CD4-positive, CD25-positive, alpha-beta regulatory T cell (primary cell): ENCODE measurements at regions not wholly inside any gene's neighbourhood (a gene's known extent, or its start where the extent isn't known, plus 50 kb on each side); places are given as distances from the start of the nearest gene placed in this dataset.
A peak's percentile ranks its signal among the peaks of the same experiment; 100 is the strongest.

ENCODE experiments used
- ATAC-seq, 2 donors: fragments of 150-1000 bp; cut with Tn5 transposase; one replicate each; pipeline ENCODE4 v1.10.0; 2021; ENCODE audit warnings: low read depth in 2 of 2, moderate number of reproducible peaks in 2 of 2, moderate library complexity in 1 of 2
- DNase-seq, 3 donors: peaks; one replicate each; pipeline versions ENCODE4 v3.0.0 to v3.0.0-alpha.2; 2012 to 2022; ENCODE audit warnings: mixed read lengths in 1 of 3
- H3K27ac ChIP-seq: one replicate; pipeline ENCODE4 v1.7.0; 2013; ENCODE audit warnings: mild to moderate bottlenecking, low read length; ENCODE audit not compliant: insufficient read depth, poor library complexity, severe bottlenecking
- H3K27me3 ChIP-seq: one replicate; pipeline ENCODE4 v1.7.0; 2013; ENCODE audit warnings: low read length; ENCODE audit not compliant: control insufficient read depth, insufficient read depth
- H3K36me3 ChIP-seq: one replicate; pipeline ENCODE4 v1.7.0; 2013; ENCODE audit warnings: mild to moderate bottlenecking, low read length, moderate library complexity; ENCODE audit not compliant: control insufficient read depth, insufficient read depth
- H3K4me1 ChIP-seq: 2 replicates; pipeline ENCODE4 v1.7.0; 2013; ENCODE audit warnings: mild to moderate bottlenecking, low read length; ENCODE audit not compliant: insufficient read depth, control insufficient read depth, poor library complexity, severe bottlenecking
- H3K4me3 ChIP-seq: one replicate; pipeline ENCODE4 v1.7.0; 2013; ENCODE audit warnings: low read depth, mild to moderate bottlenecking, low read length, moderate library complexity
- H3K9me3 ChIP-seq, 2 experiments: 1 replicate in 1 of 2; 2 replicates in 1 of 2; pipeline ENCODE4 v1.7.0; 2013; ENCODE audit warnings: low read length in 2 of 2, mild to moderate bottlenecking in 1 of 2, moderate library complexity in 1 of 2; ENCODE audit not compliant: control insufficient read depth in 2 of 2
- H3K27ac Mint-ChIP-seq, 3 donors: one replicate each; pipeline ENCODE4 v1.8.0; 2020 to 2022; ENCODE audit warnings: mild to moderate bottlenecking in 3 of 3, mixed read lengths in 3 of 3, moderate library complexity in 2 of 3
- H3K27me3 Mint-ChIP-seq: one replicate; pipeline ENCODE4 v1.8.0; 2022; ENCODE audit warnings: mild to moderate bottlenecking, mixed read lengths
- H3K36me3 Mint-ChIP-seq: one replicate; pipeline ENCODE4 v1.8.0; 2020; ENCODE audit warnings: mixed read lengths
- H3K4me1 Mint-ChIP-seq, 4 donors: one replicate each; pipeline ENCODE4 v1.8.0; 2020 to 2022; ENCODE audit warnings: mixed read lengths in 4 of 4, mild to moderate bottlenecking in 1 of 4
- H3K4me3 Mint-ChIP-seq, 4 donors: one replicate each; pipeline ENCODE4 v1.8.0; 2020 to 2022; ENCODE audit warnings: mild to moderate bottlenecking in 4 of 4, mixed read lengths in 4 of 4, moderate library complexity in 3 of 4
- H3K9me3 Mint-ChIP-seq, 7 donors: one replicate each; pipeline ENCODE4 v1.8.0; 2020 to 2022; ENCODE audit warnings: mixed read lengths in 7 of 7, mild to moderate bottlenecking in 3 of 7, moderate library complexity in 2 of 7

- H3K27ac Mint-ChIP-seq, result no peak overlapping the region
- H3K9me3 Mint-ChIP-seq, result peaks cover 0 to 2% (median 0%) of the 10 kb centered on the region in 7 donors
- Histone ChIP-seq H3K36me3 (no peaks in the 10 kb centered on the region), H3K27ac (no peak overlapping the region), H3K9me3 (no peaks in the 10 kb centered on the region), H3K27me3 (no peaks in the 10 kb centered on the region), H3K4me3 (no peak overlapping the region), H3K4me1 (no peaks in the 10 kb centered on the region)
- DNase-seq, result no peak
- ATAC-seq, result no peak
- peaks cover 0 to 4% (median 2%) of the 10 kb centered on the region in 4 donors for H3K4me1 Mint-ChIP-seq
- no peaks in the 10 kb centered on the region for H3K27me3 Mint-ChIP-seq
- H3K36me3 Mint-ChIP-seq, result no peaks in the 10 kb centered on the region
- no peak overlapping the region for H3K4me3 Mint-ChIP-seq
Observed at GRCh38 chr2:151197184-151198108, 64.2 kb downstream of the RBM43 start.

- H3K36me3 ChIP-seq, result no peaks in the 10 kb centered on the region
- Mint-ChIP-seq H3K27ac (no peak overlapping the region), H3K9me3 (peaks cover 0 to 2% (median 0%) of the 10 kb centered on the region in 7 donors), H3K4me1 (peaks cover 0 to 5% (median 2%) of the 10 kb centered on the region in 4 donors), H3K36me3 (no peaks in the 10 kb centered on the region), H3K4me3 (no peak overlapping the region), H3K27me3 (no peaks in the 10 kb centered on the region)
- no peaks in the 10 kb centered on the region for H3K4me1 ChIP-seq
- no peaks in the 10 kb centered on the region for H3K9me3 ChIP-seq
- H3K27ac ChIP-seq, result no peak overlapping the region
- ATAC-seq, result no peak
- no peaks in the 10 kb centered on the region for H3K27me3 ChIP-seq
- no peak overlapping the region for H3K4me3 ChIP-seq
- DNase-seq, result no peak
Observed at GRCh38 chr2:151193576-151193975, 68.1 kb downstream of the RBM43 start.

GRCh38 chr2:151192681-151193080, 69.0 kb downstream of the RBM43 start:
- Histone ChIP-seq H3K36me3 (no peaks in the 10 kb centered on the region), H3K27ac (no peak overlapping the region), H3K4me3 (no peak overlapping the region), H3K9me3 (no peaks in the 10 kb centered on the region), H3K27me3 (no peaks in the 10 kb centered on the region), H3K4me1 (no peaks in the 10 kb centered on the region)
- Mint-ChIP-seq H3K27me3 (no peaks in the 10 kb centered on the region), H3K9me3 (peaks cover 0 to 2% (median 0%) of the 10 kb centered on the region in 7 donors), H3K27ac (no peak overlapping the region), H3K4me3 (no peak overlapping the region), H3K36me3 (no peaks in the 10 kb centered on the region), H3K4me1 (peaks cover 0 to 5% (median 2%) of the 10 kb centered on the region in 4 donors)
- DNase-seq (no peak), ATAC-seq (no peak)

GRCh38 chr2:151191001-151191400, 70.7 kb downstream of the RBM43 start:
- Mint-ChIP-seq H3K4me1 (peaks cover 0 to 5% (median 2%) of the 10 kb centered on the region in 4 donors), H3K27ac (no peak overlapping the region), H3K4me3 (no peak overlapping the region), H3K9me3 (no peaks in the 10 kb centered on the region), H3K27me3 (no peaks in the 10 kb centered on the region), H3K36me3 (no peaks in the 10 kb centered on the region)
- DNase-seq (no peak), ATAC-seq (no peak)
- no peak overlapping the region for H3K4me3 ChIP-seq
- H3K27me3 ChIP-seq, result no peaks in the 10 kb centered on the region
- no peaks in the 10 kb centered on the region for H3K9me3 ChIP-seq
- H3K36me3 ChIP-seq, result no peaks in the 10 kb centered on the region
- H3K4me1 ChIP-seq, result no peaks in the 10 kb centered on the region
- H3K27ac ChIP-seq, result no peak overlapping the region

GRCh38 chr2:151189125-151189524, 72.5 kb downstream of the RBM43 start:
- Mint-ChIP-seq H3K4me1 (peaks cover 0 to 5% (median 2%) of the 10 kb centered on the region in 4 donors), H3K36me3 (no peaks in the 10 kb centered on the region), H3K27ac (no peak overlapping the region), H3K27me3 (no peaks in the 10 kb centered on the region), H3K9me3 (no peaks in the 10 kb centered on the region), H3K4me3 (no peak overlapping the region)
- Histone ChIP-seq H3K9me3 (no peaks in the 10 kb centered on the region), H3K27me3 (no peaks in the 10 kb centered on the region), H3K36me3 (no peaks in the 10 kb centered on the region), H3K27ac (no peak overlapping the region), H3K4me1 (no peaks in the 10 kb centered on the region), H3K4me3 (no peak overlapping the region)
- ATAC-seq (no peak), DNase-seq (peak in 2 of 3 donors; percentile 21 to 47)

- H3K27me3 Mint-ChIP-seq, result no peaks in the 10 kb centered on the region
- no peak for ATAC-seq
- no peaks in the 10 kb centered on the region for H3K36me3 Mint-ChIP-seq
- no peaks in the 10 kb centered on the region for H3K4me1 ChIP-seq
- no peak for DNase-seq
- peaks cover 0 to 5% (median 2%) of the 10 kb centered on the region in 4 donors for H3K4me1 Mint-ChIP-seq
- H3K4me3 Mint-ChIP-seq, result no peak overlapping the region
- H3K9me3 ChIP-seq, result no peaks in the 10 kb centered on the region
- no peaks in the 10 kb centered on the region for H3K36me3 ChIP-seq
- peaks cover 3% of the 10 kb centered on the region for H3K27me3 ChIP-seq
- H3K27ac ChIP-seq, result no peak overlapping the region
- H3K27ac Mint-ChIP-seq, result no peak overlapping the region
- peaks cover 0 to 4% (median 0%) of the 10 kb centered on the region in 7 donors for H3K9me3 Mint-ChIP-seq
- H3K4me3 ChIP-seq, result no peak overlapping the region
Observed at GRCh38 chr2:151186011-151186410, 75.7 kb downstream of the RBM43 start.

GRCh38 chr2:151182899-151183809, 78.5 kb downstream of the RBM43 start:
- H3K4me3 Mint-ChIP-seq, result no peak overlapping the region
- H3K9me3 Mint-ChIP-seq, result peaks cover 0 to 4% (median 0%) of the 10 kb centered on the region in 7 donors
- Histone ChIP-seq H3K9me3 (no peaks in the 10 kb centered on the region), H3K27ac (no peak overlapping the region), H3K27me3 (peaks cover 3% of the 10 kb centered on the region), H3K4me3 (no peak overlapping the region), H3K4me1 (no peaks in the 10 kb centered on the region), H3K36me3 (no peaks in the 10 kb centered on the region)
- H3K36me3 Mint-ChIP-seq, result no peaks in the 10 kb centered on the region
- no peak for ATAC-seq
- peaks cover 6% of the 10 kb centered on the region for H3K27me3 Mint-ChIP-seq
- no peaks in the 10 kb centered on the region for H3K4me1 Mint-ChIP-seq
- no peak for DNase-seq
- H3K27ac Mint-ChIP-seq, result no peak overlapping the region
